IPS-18a (cell line): ENCODE measurements at regions not wholly inside any gene's neighbourhood (a gene's known extent, or its start where the extent isn't known, plus 50 kb on each side); places are given as distances from the start of the nearest gene placed in this dataset.

ENCODE experiments used
- H3K27ac ChIP-seq: one replicate; pipeline ENCODE4 v1.5.1; 2013; ENCODE audit warnings: low read length
- H3K27me3 ChIP-seq: one replicate; pipeline ENCODE4 v1.6.1; 2013; ENCODE audit warnings: mild to moderate bottlenecking, low read length; ENCODE audit not compliant: control insufficient read depth, insufficient read depth
- H3K36me3 ChIP-seq: one replicate; pipeline ENCODE4 v1.6.1; 2013; ENCODE audit warnings: low read depth, low read length; ENCODE audit not compliant: control insufficient read depth
- H3K4me1 ChIP-seq: one replicate; pipeline ENCODE4 v1.6.1; 2013; ENCODE audit warnings: low read depth, low read length; ENCODE audit not compliant: control insufficient read depth
- H3K4me3 ChIP-seq: one replicate; pipeline ENCODE4 v1.5.1; 2013; ENCODE audit warnings: low read length
- H3K9ac ChIP-seq: one replicate; pipeline ENCODE4 v1.6.1; 2013; ENCODE audit warnings: mild to moderate bottlenecking, low read length, moderate library complexity
- H3K9me3 ChIP-seq: one replicate; pipeline ENCODE4 v1.6.1; 2013; ENCODE audit warnings: low read depth, low read length; ENCODE audit not compliant: control insufficient read depth

GRCh38 chr1:68608289-68608688 lies 111.4 kb upstream of the DEPDC1 start:
- Histone ChIP-seq H3K27me3 (no peaks in the 10 kb centered on the region), H3K4me1 (no peaks in the 10 kb centered on the region), H3K9me3 (no peaks in the 10 kb centered on the region), H3K27ac (no peak overlapping the region), H3K9ac (no peak overlapping the region), H3K36me3 (no peaks in the 10 kb centered on the region), H3K4me3 (no peak overlapping the region)

GRCh38 chr1:68615312-68615711 lies 118.4 kb upstream of the DEPDC1 start:
- Histone ChIP-seq H3K4me1 (no peaks in the 10 kb centered on the region), H3K9me3 (peaks cover 12% of the 10 kb centered on the region), H3K4me3 (no peak overlapping the region), H3K36me3 (no peaks in the 10 kb centered on the region), H3K9ac (no peak overlapping the region), H3K27ac (no peak overlapping the region), H3K27me3 (no peaks in the 10 kb centered on the region)

- no peak overlapping the region for H3K4me3 ChIP-seq
These were observed 121.1 kb upstream of the DEPDC1 start for GRCh38 chr1:68617942-68618341.

GRCh38 chr1:68620571-68620970 lies 123.7 kb upstream of the DEPDC1 start:
- H3K4me3 ChIP-seq, result no peak overlapping the region
- no peak overlapping the region for H3K9ac ChIP-seq
- H3K27ac ChIP-seq, result no peak overlapping the region
- no peaks in the 10 kb centered on the region for H3K4me1 ChIP-seq
- peaks cover 33% of the 10 kb centered on the region for H3K9me3 ChIP-seq
- no peaks in the 10 kb centered on the region for H3K36me3 ChIP-seq
- H3K27me3 ChIP-seq, result no peaks in the 10 kb centered on the region

More at GRCh38 chr1:68617942-68618341, 121.1 kb upstream of the DEPDC1 start:
- Histone ChIP-seq H3K27ac (no peak overlapping the region), H3K9ac (no peak overlapping the region), H3K9me3 (peaks cover 33% of the 10 kb centered on the region), H3K36me3 (no peaks in the 10 kb centered on the region), H3K4me1 (no peaks in the 10 kb centered on the region), H3K27me3 (no peaks in the 10 kb centered on the region)

- H3K9me3 ChIP-seq, result peaks cover 33% of the 10 kb centered on the region
- H3K36me3 ChIP-seq, result no peaks in the 10 kb centered on the region
- H3K27me3 ChIP-seq, result no peaks in the 10 kb centered on the region
- H3K27ac ChIP-seq, result no peak overlapping the region
- H3K4me3 ChIP-seq, result no peak overlapping the region
- H3K9ac ChIP-seq, result no peak overlapping the region
- H3K4me1 ChIP-seq, result no peaks in the 10 kb centered on the region
These were observed 126.8 kb upstream of the DEPDC1 start for GRCh38 chr1:68623700-68624099.

- Histone ChIP-seq H3K4me1 (no peaks in the 10 kb centered on the region), H3K27ac (no peak overlapping the region), H3K9me3 (peaks cover 31% of the 10 kb centered on the region), H3K36me3 (no peaks in the 10 kb centered on the region), H3K4me3 (no peak overlapping the region), H3K9ac (no peak overlapping the region), H3K27me3 (no peaks in the 10 kb centered on the region)
These were observed 127.4 kb upstream of the DEPDC1 start for GRCh38 chr1:68624233-68624632.

GRCh38 chr1:68625624-68626023 lies 128.7 kb upstream of the DEPDC1 start:
- Histone ChIP-seq H3K27ac (no peak overlapping the region), H3K27me3 (no peaks in the 10 kb centered on the region), H3K36me3 (no peaks in the 10 kb centered on the region), H3K4me1 (no peaks in the 10 kb centered on the region), H3K9ac (no peak overlapping the region), H3K4me3 (no peak overlapping the region), H3K9me3 (peaks cover 18% of the 10 kb centered on the region)

GRCh38 chr1:68633141-68633919 lies 136.4 kb upstream of the DEPDC1 start:
- Histone ChIP-seq H3K27ac (no peak overlapping the region), H3K4me3 (no peak overlapping the region), H3K9me3 (no peaks in the 10 kb centered on the region), H3K27me3 (no peaks in the 10 kb centered on the region), H3K36me3 (no peaks in the 10 kb centered on the region), H3K4me1 (no peaks in the 10 kb centered on the region), H3K9ac (no peak overlapping the region)

- H3K4me1 ChIP-seq, result no peaks in the 10 kb centered on the region
- no peaks in the 10 kb centered on the region for H3K27me3 ChIP-seq
- H3K9me3 ChIP-seq, result no peaks in the 10 kb centered on the region
- H3K4me3 ChIP-seq, result no peak overlapping the region
- no peak overlapping the region for H3K9ac ChIP-seq
- no peaks in the 10 kb centered on the region for H3K36me3 ChIP-seq
- H3K27ac ChIP-seq, result no peak overlapping the region
These were observed 147.6 kb upstream of the DEPDC1 start for GRCh38 chr1:68644504-68644903.

GRCh38 chr1:68651115-68651514 lies 154.2 kb upstream of the DEPDC1 start:
- no peak overlapping the region for H3K4me3 ChIP-seq
- no peak overlapping the region for H3K9ac ChIP-seq
- no peaks in the 10 kb centered on the region for H3K27me3 ChIP-seq
- no peaks in the 10 kb centered on the region for H3K9me3 ChIP-seq
- no peaks in the 10 kb centered on the region for H3K4me1 ChIP-seq
- H3K36me3 ChIP-seq, result no peaks in the 10 kb centered on the region
- no peak overlapping the region for H3K27ac ChIP-seq

GRCh38 chr1:68653882-68654281 lies 157.0 kb upstream of the DEPDC1 start:
- Histone ChIP-seq H3K36me3 (no peaks in the 10 kb centered on the region), H3K4me1 (no peaks in the 10 kb centered on the region), H3K27me3 (no peaks in the 10 kb centered on the region), H3K9ac (no peak overlapping the region), H3K27ac (no peak overlapping the region), H3K9me3 (no peaks in the 10 kb centered on the region), H3K4me3 (no peak overlapping the region)

GRCh38 chr1:68673771-68674170 lies 176.9 kb upstream of the DEPDC1 start:
- no peaks in the 10 kb centered on the region for H3K36me3 ChIP-seq
- no peak overlapping the region for H3K9ac ChIP-seq
- H3K4me3 ChIP-seq, result no peak overlapping the region
- H3K27me3 ChIP-seq, result no peaks in the 10 kb centered on the region
- no peaks in the 10 kb centered on the region for H3K9me3 ChIP-seq
- no peak overlapping the region for H3K27ac ChIP-seq
- no peaks in the 10 kb centered on the region for H3K4me1 ChIP-seq
